ENCODE measurements at regions not wholly inside any gene's neighbourhood (a gene's known extent, or its start where the extent isn't known, plus 50 kb on each side); places are given as distances from the start of the nearest gene placed in this dataset.

- Histone ChIP-seq H3K4me1 (ENCODE audit: control insufficient read depth in 1 of 2, insufficient read depth in 2 of 2, low read length in 2 of 2) (peaks cover 0 to 17% of the 10 kb centered on the region in 2 experiments; a peak in 1 of 4 replicates), H3K4me3 (replicated peaks in 1 of 2; ENCODE audit: low read depth in 1 of 2, low read length in 2 of 2) (no peak overlapping the region), H2AFZ (ENCODE audit: low read depth, low read length, poor library complexity, severe bottlenecking) (no peak overlapping the region), H3K4me2 (ENCODE audit: low read length) (no peak overlapping the region), H3K27ac (ENCODE audit: low read depth, low read length) (no peak overlapping the region), H3K9ac (ENCODE audit: low read length) (no peak overlapping the region), H4K20me1 (ENCODE audit: insufficient read depth) (no peaks in the 10 kb centered on the region), H3K27me3 (ENCODE audit: insufficient read depth, low read length) (no peaks in the 10 kb centered on the region), H3K79me2 (ENCODE audit: insufficient read depth, low read length) (no peaks in the 10 kb centered on the region), H3K36me3 (ENCODE audit: control insufficient read depth in 1 of 2, insufficient read depth in 2 of 2, low read length in 2 of 2) (no peaks in the 10 kb centered on the region), H3K9me2 (ENCODE audit: insufficient read depth) (no peaks in the 10 kb centered on the region), H3K9me3 (ENCODE audit: control insufficient read depth in 1 of 2, insufficient read depth in 1 of 2, low read depth in 1 of 2, low read length in 2 of 2) (peaks cover 0 to 4% of the 10 kb centered on the region in 2 experiments; a peak in 1 of 4 replicates)
- no TSS peak for BruUV-seq (replicated peaks)
- CTCF ChIA-PET = no interaction called here
- POLR2A ChIA-PET = no interaction called here
- intact Hi-C loops (cut with micrococcal nuclease) = no loop called here
- DNase-seq (ENCODE audit: low read depth, low spot score) (no peak), ATAC-seq (no peak)
- RAD21 ChIA-PET (ENCODE audit: low non-redundant PET in 1 of 2, low total read pairs in 2 of 2, uncharacterized antibody in 2 of 2, unreplicated experiment in 2 of 2) = no interaction called here
- TF ChIP-seq SIN3A (IDR thresholded peaks at IDR 0.05; ENCODE audit: low read depth) = no peak
- TF ChIP-seq TCF7L2 (IDR thresholded peaks at IDR 0.05; ENCODE audit: borderline replicate concordance, extremely low read depth, insufficient read depth, insufficient read length) = no peak
- TF ChIP-seq POLR2AphosphoS5 (IDR thresholded peaks at IDR 0.05; ENCODE audit: low read depth, low read length) = no peak
- TF ChIP-seq EZH2phosphoT487 (IDR thresholded peaks at IDR 0.05; ENCODE audit: borderline replicate concordance) = no peak
- no peak for TF ChIP-seq ELF1 (IDR thresholded peaks at IDR 0.05; ENCODE audit: borderline replicate concordance, low read depth)
- TF ChIP-seq EZH2 (IDR thresholded peaks at IDR 0.05) = no peak
- TF ChIP-seq CBX3 (IDR thresholded peaks at IDR 0.05; ENCODE audit: low read depth) = no peak
- no peak for TF ChIP-seq YY1 (IDR thresholded peaks at IDR 0.05; ENCODE audit: extremely low read depth, insufficient replicate concordance, low read depth, low read length)
Measured at GRCh38 chr1:5408401-5408800, 583.8 kb downstream of the NPHP4 start.

GRCh38 chr1:5405263-5405662, 587.0 kb downstream of the NPHP4 start:
- Histone ChIP-seq H3K36me3 (ENCODE audit: control insufficient read depth in 1 of 2, insufficient read depth in 2 of 2, low read length in 2 of 2) (no peaks in the 10 kb centered on the region), H3K9me2 (ENCODE audit: insufficient read depth) (no peaks in the 10 kb centered on the region), H3K79me2 (ENCODE audit: insufficient read depth, low read length) (no peaks in the 10 kb centered on the region), H3K27me3 (ENCODE audit: insufficient read depth, low read length) (no peaks in the 10 kb centered on the region), H3K9ac (ENCODE audit: low read length) (no peak overlapping the region), H3K9me3 (ENCODE audit: control insufficient read depth in 1 of 2, insufficient read depth in 1 of 2, low read depth in 1 of 2, low read length in 2 of 2) (peaks cover 0 to 4% of the 10 kb centered on the region in 2 experiments; a peak in 1 of 4 replicates), H3K4me2 (ENCODE audit: low read length) (no peak overlapping the region), H3K27ac (ENCODE audit: low read depth, low read length) (no peak overlapping the region), H2AFZ (ENCODE audit: low read depth, low read length, poor library complexity, severe bottlenecking) (no peak overlapping the region), H3K4me1 (ENCODE audit: control insufficient read depth in 1 of 2, insufficient read depth in 2 of 2, low read length in 2 of 2) (peaks cover 0 to 17% of the 10 kb centered on the region in 2 experiments; a peak in 1 of 4 replicates), H3K4me3 (replicated peaks in 1 of 2; ENCODE audit: low read depth in 1 of 2, low read length in 2 of 2) (no peak overlapping the region), H4K20me1 (ENCODE audit: insufficient read depth) (no peaks in the 10 kb centered on the region)
- POLR2A ChIA-PET = no interaction called here
- no peak for ATAC-seq
- RAD21 ChIA-PET (ENCODE audit: low non-redundant PET in 1 of 2, low total read pairs in 2 of 2, uncharacterized antibody in 2 of 2, unreplicated experiment in 2 of 2) = no interaction called here
- no peak for DNase-seq (ENCODE audit: low read depth, low spot score)
- no TSS peak for BruUV-seq (replicated peaks)
- intact Hi-C loops (cut with micrococcal nuclease) = no loop called here
- CTCF ChIA-PET = no interaction called here
- TF ChIP-seq TCF7L2 (IDR thresholded peaks at IDR 0.05; ENCODE audit: borderline replicate concordance, extremely low read depth, insufficient read depth, insufficient read length) = no peak
- TF ChIP-seq JUND (IDR thresholded peaks at IDR 0.05) = no peak
- no peak for TF ChIP-seq ATF3 (IDR thresholded peaks at IDR 0.05)
- TF ChIP-seq EGR1 (IDR thresholded peaks at IDR 0.05; ENCODE audit: low read depth) = no peak
- TF ChIP-seq POLR2AphosphoS5 (IDR thresholded peaks at IDR 0.05; ENCODE audit: low read depth, low read length) = no peak
- no peak for TF ChIP-seq CBX3 (IDR thresholded peaks at IDR 0.05; ENCODE audit: low read depth)
- TF ChIP-seq SIN3A (IDR thresholded peaks at IDR 0.05; ENCODE audit: low read depth) = no peak
- TF ChIP-seq SP1 (IDR thresholded peaks at IDR 0.05; ENCODE audit: low read depth) = no peak
- no peak for TF ChIP-seq EZH2 (IDR thresholded peaks at IDR 0.05)
- TF ChIP-seq SRF (IDR thresholded peaks at IDR 0.05; ENCODE audit: low read depth) = no peak
- no peak for TF ChIP-seq ELF1 (IDR thresholded peaks at IDR 0.05; ENCODE audit: borderline replicate concordance, low read depth)
- no peak for TF ChIP-seq FOSL1 (IDR thresholded peaks at IDR 0.05; ENCODE audit: low read depth)
- TF ChIP-seq ZBTB33 (IDR thresholded peaks at IDR 0.05; ENCODE audit: extremely low read depth, insufficient replicate concordance, low read length) = no peak
- no peak for TF ChIP-seq ZFX (IDR thresholded peaks at IDR 0.05)

Measured in HCT116 (cell line).